Endothelial cell of umbilical vein (primary cell): ENCODE measurements at regions not wholly inside any gene's neighbourhood (a gene's known extent, or its start where the extent isn't known, plus 50 kb on each side); places are given as distances from the start of the nearest gene placed in this dataset.

Experiments
- EZH2 ChIP-seq: IDR thresholded peaks from 2 replicates; pipeline ENCODE4 v1.6.1; 2012; ENCODE audit warnings: borderline replicate concordance, low read depth, mild to moderate bottlenecking, moderate library complexity, low read length, inconsistent platforms; ENCODE audit not compliant: severe bottlenecking
- FOS ChIP-seq: IDR thresholded peaks from 2 replicates; pipeline ENCODE4 v1.6.1; 2011; ENCODE audit warnings: mild to moderate bottlenecking, low read length, moderate library complexity, borderline replicate concordance; ENCODE audit not compliant: insufficient read depth
- GATA2 ChIP-seq: IDR thresholded peaks from 2 replicates; pipeline ENCODE4 v1.7.0; 2011; ENCODE audit warnings: low read depth, mild to moderate bottlenecking, moderate library complexity, mixed read lengths, low read length; ENCODE audit not compliant: insufficient read length, insufficient read depth
- MYC ChIP-seq: IDR thresholded peaks from one replicate; pipeline ENCODE4 v1.6.1; 2011; ENCODE audit warnings: mild to moderate bottlenecking, low read depth, low read length
- POLR2A ChIP-seq: IDR thresholded peaks from 2 replicates; pipeline ENCODE4 v1.6.1; 2012; ENCODE audit warnings: low read depth, mild to moderate bottlenecking, control low read depth, low read length
- POLR2AphosphoS5 ChIP-seq: IDR thresholded peaks from 2 replicates; pipeline ENCODE4 v1.6.1; 2012; ENCODE audit warnings: low read depth, mild to moderate bottlenecking, control low read depth, low read length, moderate library complexity; ENCODE audit not compliant: insufficient read depth
- TF ChIP-seq, protein P1 (sequence below), 2 donors: IDR thresholded peaks; 1 replicate in 1 of 2; 2 replicates in 1 of 2; pipeline ENCODE4 v1.5.1; 2011; ENCODE audit warnings: low read length in 2 of 2, mild to moderate bottlenecking in 2 of 2, moderate library complexity in 2 of 2, control low read depth in 1 of 2, inconsistent platforms in 1 of 2, low read depth in 1 of 2; ENCODE audit not compliant: insufficient read depth in 1 of 2; ENCODE audit errors: extremely low read depth in 1 of 2
- TF ChIP-seq, protein P2 (sequence below): IDR thresholded peaks from 2 replicates; pipeline ENCODE4 v1.6.1; 2011; ENCODE audit not compliant: insufficient read depth, insufficient read length

GRCh38 chr2:114167799-114168198 is 274.6 kb upstream of the DPP10 start:
- TF ChIP-seq, protein P1, sequence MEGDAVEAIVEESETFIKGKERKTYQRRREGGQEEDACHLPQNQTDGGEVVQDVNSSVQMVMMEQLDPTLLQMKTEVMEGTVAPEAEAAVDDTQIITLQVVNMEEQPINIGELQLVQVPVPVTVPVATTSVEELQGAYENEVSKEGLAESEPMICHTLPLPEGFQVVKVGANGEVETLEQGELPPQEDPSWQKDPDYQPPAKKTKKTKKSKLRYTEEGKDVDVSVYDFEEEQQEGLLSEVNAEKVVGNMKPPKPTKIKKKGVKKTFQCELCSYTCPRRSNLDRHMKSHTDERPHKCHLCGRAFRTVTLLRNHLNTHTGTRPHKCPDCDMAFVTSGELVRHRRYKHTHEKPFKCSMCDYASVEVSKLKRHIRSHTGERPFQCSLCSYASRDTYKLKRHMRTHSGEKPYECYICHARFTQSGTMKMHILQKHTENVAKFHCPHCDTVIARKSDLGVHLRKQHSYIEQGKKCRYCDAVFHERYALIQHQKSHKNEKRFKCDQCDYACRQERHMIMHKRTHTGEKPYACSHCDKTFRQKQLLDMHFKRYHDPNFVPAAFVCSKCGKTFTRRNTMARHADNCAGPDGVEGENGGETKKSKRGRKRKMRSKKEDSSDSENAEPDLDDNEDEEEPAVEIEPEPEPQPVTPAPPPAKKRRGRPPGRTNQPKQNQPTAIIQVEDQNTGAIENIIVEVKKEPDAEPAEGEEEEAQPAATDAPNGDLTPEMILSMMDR (IDR thresholded peaks at IDR 0.05; ENCODE audit: extremely low read depth in 1 of 2, insufficient read depth in 1 of 2, low read depth in 1 of 2, low read length in 2 of 2), result no peak
- TF ChIP-seq POLR2A (no peak), EZH2 (no peak), POLR2AphosphoS5 (no peak), FOS (no peak), MYC (no peak), GATA2 (no peak)
- TF ChIP-seq, protein P2, sequence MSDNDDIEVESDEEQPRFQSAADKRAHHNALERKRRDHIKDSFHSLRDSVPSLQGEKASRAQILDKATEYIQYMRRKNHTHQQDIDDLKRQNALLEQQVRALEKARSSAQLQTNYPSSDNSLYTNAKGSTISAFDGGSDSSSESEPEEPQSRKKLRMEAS, result no peak
